RCC 7860 (cell line): ENCODE measurements at regions not wholly inside any gene's neighbourhood (a gene's known extent, or its start where the extent isn't known, plus 50 kb on each side); places are given as distances from the start of the nearest gene placed in this dataset.

Source experiments
- DNase-seq: peaks from one replicate; pipeline ENCODE4 v3.0.0-alpha.2; 2015; ENCODE audit warnings: low spot score
- FAIRE-seq: peaks from 2 replicates; lab custom pipeline; 2012; peaks lifted over from hg19 to GRCh38; lab: Jason Lieb, UNC

DNA sequence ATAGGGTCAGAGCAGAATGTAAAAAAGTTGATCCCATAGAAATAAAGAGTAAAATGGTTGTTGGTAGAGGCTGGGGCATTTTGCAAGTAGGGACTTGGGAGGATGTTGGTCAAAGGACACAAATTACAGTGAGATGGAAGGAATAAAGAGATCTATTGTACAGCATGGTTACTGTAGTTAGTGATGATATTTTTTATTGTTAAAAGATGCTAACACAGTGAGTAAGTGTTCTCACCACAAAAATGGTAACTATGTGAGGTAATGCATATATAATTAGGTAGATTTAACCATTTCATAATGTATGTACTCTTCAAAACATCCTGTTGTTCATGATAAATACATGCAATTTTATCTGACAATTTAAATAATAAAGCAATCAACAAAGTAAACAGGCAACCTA lies 280.7 kb upstream of the MAGI2 start:
- no peak for FAIRE-seq
- DNase-seq = no peak

DNA sequence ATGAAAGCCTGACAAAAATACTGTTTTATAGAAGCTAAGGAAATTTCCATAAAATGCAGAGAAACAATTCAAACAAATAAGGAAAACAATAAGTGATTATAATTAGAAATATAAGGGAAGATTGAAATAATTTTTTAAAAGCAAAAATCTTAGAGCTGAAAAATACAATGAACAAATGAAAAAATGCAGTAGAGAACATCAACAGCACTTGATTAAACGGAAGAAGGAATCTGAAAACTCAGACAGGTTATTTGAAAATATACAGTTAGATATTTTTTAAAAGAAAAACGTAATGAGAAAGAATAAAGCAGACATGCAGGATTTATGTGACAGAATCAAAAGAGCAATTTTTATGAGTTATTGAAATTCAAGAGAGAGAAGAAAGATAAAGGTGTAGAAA lies 279.1 kb upstream of the MAGI2 start:
- DNase-seq (no peak), FAIRE-seq (no peak)

DNA sequence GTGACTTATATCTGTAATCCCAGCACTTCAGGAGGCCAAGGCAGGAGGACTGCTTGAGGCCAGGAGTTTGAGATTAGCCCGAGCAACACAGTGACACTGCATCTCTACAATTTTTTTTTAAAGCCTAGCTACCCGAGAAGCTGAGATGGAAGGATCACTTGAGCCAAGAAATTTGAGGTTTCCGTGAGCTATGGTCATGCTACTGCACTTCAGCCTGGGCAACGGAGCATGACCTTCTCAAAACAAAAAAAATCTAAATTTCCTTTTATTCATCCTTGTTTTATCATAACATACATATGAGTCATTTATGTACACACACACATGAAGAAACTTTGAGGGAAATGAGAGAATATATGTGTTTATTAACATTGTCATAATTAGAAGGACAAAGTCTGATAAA lies 277.5 kb upstream of the MAGI2 start:
- DNase-seq (peak; percentile 68), FAIRE-seq (peak; percentile 72)

DNA sequence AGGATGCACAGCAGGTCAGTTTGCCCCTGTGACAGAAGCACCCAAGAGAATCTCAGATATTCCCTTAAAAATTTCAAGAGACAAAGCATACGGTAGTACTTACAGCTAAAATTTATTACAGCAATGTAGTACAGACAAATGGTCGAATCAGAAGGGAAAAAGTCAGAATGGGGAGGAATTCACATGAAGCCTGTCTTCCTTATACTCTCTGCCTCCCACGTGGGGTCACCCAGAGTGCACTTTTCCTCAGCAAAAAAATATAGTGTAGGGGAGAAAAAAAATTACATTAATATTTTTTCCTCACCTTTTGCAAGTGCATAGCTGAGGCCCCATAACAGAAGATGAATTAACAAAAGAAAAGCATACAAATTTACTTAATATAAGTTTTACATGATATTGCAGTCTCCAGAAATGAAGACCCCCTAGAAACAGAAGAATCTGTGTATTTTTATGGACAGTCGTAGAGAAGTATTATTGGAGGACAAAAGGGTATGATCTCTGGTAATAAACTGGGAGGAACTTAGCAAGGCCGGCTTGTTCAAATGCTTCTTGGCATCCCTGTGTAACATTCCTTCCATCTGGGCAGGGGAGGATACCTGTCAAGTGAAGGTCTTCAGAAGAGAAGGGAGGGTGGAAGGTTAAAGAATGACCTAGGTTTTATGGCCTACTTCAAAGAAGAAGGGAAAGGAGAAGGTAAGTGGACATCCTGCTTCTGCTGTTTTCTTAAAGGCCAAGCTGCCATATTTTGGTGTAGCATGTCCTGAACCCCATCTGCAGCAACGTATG lies 270.6 kb upstream of the MAGI2 start:
- DNase-seq = no peak
- no peak for FAIRE-seq

DNA sequence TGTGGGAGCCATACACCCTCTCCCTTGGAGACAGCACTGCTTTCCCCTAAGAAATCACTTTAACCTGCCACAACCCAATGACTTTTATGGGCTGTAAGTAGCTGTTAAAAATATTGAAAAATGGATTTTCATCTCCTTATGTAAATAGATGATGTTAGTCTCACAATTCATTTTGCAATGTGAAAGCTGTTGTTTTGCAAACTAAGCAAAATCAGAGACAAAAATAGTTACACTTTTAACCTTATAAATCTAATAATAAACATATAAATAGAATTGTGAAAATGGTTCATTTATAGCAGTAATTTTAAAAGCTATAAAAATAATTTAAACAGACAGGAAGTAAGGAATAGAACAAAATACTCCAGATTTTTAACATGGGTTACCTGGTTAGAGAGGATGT lies 268.8 kb upstream of the MAGI2 start:
- DNase-seq = no peak
- FAIRE-seq = peak; percentile 16

DNA sequence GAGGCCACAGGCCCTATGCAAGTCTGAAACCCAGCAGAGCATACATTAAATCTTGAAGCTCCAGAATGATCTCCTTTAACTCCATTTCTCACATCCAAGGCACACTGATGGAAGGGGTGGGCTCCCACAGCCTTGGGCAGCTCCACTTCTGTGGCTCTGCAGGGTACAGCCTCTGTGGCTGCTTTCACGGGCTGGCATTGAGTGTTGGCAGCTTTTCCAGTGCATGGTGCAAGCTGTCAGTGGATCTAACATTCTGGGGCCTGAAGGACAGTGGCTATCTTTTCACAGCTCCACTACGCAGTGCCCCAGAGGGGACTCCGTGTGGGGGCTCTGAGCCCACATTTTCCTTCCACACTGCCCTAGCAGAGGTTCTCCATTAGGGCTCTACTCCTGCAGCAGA lies 265.7 kb upstream of the MAGI2 start:
- no peak for FAIRE-seq
- DNase-seq = no peak

DNA sequence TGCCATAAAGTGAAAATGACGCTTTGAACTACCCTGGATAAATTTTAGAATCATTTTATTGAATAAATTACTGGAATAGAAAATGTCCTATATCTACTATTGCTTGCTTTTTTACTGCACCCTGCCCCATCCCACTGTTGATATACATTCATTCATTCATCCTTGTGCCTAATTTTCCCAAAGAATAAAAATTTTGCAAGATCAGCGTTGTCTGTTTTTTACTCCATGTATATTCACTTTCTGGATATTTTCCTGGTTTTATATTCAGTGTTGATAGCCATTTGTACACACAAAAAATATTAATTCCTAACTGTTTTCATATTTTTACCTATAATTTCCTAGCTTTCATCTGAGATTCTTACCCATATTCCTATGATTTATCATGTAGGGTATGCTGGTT lies 262.9 kb upstream of the MAGI2 start:
- DNase-seq (no peak), FAIRE-seq (no peak)

DNA sequence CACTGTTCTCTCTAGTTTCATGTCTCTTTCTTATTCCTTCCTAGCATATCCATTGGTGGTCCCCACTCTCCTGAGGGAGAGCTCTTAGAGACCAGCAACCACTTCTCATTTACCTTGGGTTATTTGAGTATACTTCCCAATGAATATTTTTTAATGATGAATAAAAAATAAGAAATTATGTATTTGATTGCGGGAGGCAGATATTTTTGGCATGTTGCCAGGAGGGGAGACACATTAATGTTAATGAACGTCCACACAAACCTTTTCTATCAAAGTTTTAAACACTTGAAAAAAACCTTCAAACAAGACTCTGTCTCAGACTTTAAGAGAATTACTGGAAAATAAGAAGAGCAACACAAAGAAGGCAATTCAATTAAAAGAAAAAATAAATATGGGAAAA lies 260.6 kb upstream of the MAGI2 start:
- FAIRE-seq (no peak), DNase-seq (no peak)

DNA sequence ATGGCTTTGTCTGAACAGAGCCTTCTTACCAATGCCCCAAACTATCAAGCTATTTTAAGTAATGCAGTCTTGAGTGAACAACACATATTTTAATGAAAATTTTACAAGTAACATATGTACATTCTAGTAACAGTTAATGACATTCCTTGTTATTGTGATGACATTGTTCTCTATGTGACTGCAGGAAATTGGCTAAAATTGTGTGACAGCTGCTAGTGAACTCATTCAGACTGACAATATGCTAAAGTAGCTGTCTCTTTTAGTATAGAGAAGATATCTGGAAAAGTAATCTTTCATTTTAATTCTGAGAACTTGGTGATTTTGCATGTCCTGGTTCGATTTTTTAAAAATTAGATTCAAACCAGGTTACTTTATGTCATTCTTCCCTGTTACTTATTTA lies 259.8 kb upstream of the MAGI2 start:
- DNase-seq (no peak), FAIRE-seq (no peak)

DNA sequence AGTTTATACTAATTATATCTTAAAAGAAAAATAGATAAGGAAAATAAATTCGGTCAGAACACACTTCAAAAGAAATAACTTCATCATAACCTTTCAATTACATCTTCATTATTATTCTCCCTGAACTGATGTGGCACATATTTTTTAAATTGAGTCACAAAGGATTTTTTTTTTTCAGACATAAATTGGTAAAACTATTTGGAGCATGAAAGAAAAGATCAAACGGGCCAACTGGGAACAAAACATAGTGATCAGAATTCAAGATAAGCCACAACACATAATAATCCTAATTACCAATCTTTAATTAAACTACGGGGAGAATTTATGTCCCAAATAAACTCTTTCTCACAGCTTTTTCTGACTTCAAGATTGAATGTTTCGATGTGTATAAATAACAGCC lies 258.2 kb upstream of the MAGI2 start:
- FAIRE-seq (no peak), DNase-seq (no peak)

DNA sequence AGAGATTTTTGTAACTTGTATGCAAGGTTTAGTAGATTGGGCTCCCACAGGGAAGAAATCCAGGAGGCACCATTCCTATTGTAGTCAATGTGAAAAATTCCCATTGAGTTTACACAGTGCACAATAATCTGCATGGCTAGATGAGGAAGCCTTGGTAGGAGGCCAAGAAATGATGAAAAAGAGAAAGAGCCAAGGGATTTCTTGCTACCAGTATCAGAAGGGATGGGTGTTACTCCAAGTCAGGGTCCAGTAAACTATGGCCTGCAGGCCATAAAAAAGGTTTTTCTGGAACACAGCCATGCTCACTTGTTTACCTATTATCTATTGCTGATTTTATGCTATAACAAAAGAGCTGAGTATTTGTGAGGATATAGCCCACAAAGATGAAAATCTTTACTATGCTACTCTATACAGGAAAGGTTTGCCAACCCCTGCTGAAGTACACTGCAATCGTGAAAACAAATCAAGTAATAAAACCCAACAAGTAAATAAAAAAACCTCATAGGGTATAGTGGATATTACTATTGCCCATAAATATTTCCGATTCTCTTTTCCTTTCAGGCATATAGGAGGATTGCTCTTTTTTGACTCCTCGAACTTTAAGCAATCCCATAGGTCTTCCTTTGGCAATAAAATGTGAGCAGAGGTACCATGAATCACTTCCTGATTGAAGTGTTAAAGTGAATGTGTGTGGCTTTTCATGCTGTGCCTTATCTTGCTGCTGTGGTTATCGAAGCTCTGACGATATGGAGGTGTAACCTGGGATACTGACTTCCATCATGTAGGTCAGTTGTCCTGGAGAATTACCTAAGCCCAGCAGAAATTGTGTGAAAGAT lies 256.3 kb upstream of the MAGI2 start:
- FAIRE-seq = peak; percentile 70
- DNase-seq = peak; percentile 76

DNA sequence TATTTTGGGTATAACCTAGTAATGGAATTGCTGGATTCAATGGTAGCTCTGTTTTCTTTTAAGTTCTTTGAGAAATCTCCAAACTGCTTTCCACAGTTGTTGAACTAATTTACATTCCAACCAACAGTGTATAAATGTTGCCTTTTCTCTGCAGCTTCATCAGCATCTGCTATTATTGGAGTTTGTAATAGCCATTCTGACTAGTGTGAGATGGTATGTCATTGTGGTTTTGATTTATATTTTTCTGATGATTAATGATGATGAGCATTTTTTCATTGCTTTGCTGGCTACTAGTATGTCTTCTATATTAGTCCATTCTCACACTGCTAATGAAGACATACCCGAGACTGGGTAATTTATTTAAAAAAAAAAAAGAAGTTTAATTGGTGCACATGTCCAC lies 248.6 kb upstream of the MAGI2 start:
- FAIRE-seq (no peak), DNase-seq (no peak)

DNA sequence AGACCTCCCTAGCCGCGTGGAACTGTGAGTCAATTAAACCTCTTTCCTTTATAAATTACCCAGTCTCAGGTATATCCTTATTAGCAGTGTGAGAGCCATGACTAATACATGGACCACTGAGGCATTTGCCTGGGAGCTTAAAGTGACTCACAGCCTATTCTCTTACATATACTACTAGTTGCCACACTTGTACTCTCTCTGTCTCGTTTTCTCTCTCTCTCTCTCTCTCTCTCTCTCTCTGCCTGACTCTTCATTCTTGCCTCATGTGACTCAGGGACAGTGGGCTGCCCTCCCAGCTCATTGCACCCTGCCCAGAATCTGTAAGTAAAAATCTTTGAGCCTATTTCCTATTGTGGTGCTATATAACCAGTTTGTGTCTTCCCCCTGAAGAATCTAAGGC lies 238.5 kb upstream of the MAGI2 start:
- FAIRE-seq = peak; percentile 89
- peak; percentile 92 for DNase-seq

DNA sequence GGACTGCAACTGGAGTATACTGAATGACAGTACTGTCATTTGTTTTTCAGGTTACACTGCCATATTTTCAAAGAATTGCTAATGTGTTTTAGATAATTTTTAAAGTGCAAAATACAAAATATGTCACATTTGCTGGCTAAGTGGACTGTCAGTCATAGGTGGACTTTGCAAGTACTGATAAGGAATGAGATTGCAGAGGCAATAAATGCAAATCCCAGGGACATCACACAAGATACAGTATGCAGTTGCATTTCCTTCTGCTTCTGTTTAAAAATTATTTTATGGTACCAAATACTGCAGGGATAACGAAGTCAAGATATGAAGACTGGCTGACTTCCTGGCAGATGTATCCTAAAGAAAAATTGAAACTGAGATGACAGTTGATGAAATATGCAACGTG lies 237.6 kb upstream of the MAGI2 start:
- FAIRE-seq (no peak), DNase-seq (no peak)

DNA sequence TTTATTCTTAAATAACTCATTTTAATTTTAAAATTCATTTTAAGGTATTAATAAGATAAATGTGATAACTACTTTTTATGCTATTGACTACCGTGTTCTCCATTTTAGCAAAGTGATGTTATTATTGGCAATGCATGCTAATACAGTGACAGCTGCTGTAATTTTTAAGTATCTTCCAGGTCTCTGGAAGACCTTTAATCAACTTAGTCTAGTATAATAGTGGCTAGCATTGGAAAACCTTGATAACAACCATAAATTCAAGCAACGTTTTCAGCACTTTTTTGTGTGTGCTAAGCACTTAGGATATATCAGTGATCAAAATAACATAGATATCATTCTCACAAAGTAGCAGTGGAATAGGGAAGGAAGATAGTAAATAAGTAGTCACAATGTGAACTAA lies 230.9 kb upstream of the MAGI2 start:
- no peak for FAIRE-seq
- no peak for DNase-seq

DNA sequence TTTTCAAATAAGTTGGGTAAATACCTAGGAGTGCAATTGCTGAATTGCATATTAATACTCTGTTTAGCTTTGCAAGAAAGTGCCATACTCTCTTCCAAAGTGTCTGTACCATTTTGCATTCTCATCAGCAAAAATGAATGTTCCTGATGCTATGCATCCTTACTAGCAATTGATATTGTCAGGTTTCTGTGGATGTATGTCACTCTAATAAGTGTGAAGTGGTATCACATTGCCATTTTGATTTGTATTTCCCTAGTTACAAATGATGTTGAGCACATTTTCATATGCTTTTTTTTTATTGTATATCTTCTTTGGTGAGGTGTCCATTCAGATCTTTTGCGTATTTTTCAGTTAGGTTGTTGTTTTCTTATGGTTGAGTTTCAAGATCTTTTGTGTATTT lies 230.4 kb upstream of the MAGI2 start:
- FAIRE-seq (no peak), DNase-seq (no peak)

DNA sequence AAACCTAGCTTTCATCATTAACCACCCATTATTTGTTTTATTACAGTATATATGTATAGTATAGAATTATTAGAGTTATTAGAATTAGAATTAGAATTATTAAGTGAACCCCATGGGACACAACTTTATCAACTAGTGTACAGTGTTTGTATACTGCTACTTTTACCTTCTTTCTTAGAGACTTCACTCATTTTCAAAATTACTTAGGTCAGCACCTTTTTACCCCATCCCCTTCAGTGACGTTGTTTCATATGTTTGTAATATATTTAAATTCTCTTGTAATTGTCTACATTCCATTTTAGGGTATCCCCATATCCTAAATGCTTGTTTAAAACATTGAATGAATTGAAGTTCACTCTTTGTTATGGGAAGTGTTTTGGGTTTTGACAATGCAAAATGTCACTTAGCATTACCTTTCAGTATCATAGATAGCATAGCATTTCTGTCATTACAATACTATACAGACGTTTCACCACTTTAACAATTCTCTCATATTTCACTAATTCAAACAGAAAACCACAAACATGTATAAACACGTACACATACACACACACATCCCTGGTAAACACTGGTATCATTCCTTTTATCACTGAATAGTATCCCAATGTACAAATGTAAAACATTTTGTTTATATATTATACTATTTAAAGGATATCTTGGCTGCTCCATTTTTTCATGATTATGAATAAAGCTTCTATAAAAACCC lies 229.9 kb upstream of the MAGI2 start:
- DNase-seq (no peak), FAIRE-seq (no peak)

DNA sequence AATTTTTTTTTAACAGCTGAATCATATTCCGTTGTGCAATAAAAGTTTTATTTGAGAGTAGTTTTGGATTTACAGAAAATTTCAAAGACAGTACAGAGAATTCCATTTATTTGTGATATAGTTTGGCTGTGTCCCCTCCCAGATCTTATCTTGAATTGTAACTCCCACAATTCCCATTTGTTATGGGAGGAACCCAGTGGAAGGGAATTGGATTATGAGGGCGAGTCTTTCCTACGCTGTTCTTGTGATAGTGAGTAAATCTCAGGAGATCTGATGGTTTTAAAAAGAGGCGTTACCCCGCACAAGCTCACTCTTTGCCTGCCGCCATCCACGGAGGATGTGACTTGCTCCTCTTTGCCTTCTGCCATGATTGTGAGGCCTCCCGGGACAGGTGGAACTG lies 228.0 kb upstream of the MAGI2 start:
- FAIRE-seq = no peak

DNA sequence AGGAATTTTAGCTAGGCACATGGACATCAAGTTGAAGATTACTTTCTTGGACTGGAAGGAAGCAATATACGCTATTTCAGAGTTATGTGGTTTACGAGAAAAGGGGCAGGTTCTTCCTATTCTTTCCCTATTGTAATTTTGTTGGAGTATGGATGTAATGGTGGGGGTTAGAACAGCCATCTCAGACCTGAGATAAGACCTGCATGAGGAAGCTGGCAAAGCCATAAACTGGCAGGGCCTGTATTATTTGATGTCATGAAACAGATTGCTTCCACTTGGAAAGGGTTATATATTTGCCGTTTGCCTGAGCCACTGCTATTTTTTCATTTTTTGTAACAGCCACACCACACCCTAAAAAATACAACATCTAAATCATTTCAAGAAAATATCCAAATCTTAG lies 220.5 kb upstream of the MAGI2 start:
- FAIRE-seq (no peak), DNase-seq (no peak)

More for the DNA sequence above, 228.0 kb upstream of the MAGI2 start:
- no peak for DNase-seq

DNA sequence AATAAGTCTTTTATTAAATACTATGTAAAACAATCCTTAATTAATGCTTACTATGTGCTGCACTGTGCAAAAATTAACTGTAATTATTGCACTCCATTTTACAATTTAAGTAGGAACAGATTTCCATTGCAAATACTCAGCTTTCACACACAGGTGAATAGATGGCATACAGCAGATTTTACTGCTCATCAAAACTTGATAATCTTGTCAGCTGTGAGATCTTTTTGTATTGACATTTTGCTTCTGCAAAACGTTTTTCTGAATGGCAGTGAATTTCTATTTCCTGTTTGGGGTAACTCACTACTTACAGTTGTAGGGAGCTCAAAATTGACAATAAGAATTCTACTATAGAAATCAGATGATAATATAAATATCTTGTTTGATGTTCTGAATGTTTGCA lies 220.0 kb upstream of the MAGI2 start:
- DNase-seq (no peak), FAIRE-seq (no peak)

DNA sequence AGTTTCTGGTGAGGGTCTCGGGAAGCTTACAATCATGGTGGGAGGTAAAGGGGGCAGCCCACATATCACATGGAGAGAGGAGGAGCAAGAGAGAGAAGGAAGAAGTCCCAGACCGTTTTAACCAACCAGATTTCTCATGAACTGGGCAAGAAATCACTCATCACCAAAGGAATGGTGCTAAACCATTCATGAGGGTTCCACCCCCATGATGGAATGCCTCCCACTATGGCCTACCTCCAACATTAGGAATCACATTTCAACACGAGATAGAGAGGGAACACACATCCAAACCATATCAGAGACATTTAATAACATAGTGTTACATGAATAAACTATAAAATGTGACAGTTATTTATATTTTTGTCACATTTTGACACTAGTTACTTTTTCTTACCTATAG lies 214.8 kb upstream of the MAGI2 start:
- FAIRE-seq (no peak), DNase-seq (no peak)

DNA sequence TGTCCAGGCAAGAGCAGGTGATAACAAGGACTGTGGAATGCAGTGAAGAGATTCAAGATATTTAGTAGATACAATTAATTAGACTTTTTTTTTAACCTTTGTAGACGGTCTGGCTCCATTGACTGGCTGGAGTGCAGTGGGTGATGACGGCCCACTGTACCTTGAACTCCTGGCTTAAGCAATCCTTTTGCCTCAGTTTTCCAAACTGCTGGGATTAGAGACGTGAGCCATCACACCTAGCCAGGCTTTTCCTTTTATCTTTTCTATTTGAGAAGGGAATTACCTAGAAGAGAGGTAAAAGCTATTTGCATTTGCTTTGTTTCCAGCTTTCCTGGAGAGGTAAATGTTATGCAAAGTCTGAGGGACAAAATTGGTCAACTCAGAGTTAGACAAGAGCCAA lies 213.0 kb upstream of the MAGI2 start:
- FAIRE-seq = no peak

More for the DNA sequence above, 213.0 kb upstream of the MAGI2 start:
- no peak for DNase-seq
